ENCODE measurements at regions not wholly inside any gene's neighbourhood (a gene's known extent, or its start where the extent isn't known, plus 50 kb on each side); places are given as distances from the start of the nearest gene placed in this dataset.

DNA sequence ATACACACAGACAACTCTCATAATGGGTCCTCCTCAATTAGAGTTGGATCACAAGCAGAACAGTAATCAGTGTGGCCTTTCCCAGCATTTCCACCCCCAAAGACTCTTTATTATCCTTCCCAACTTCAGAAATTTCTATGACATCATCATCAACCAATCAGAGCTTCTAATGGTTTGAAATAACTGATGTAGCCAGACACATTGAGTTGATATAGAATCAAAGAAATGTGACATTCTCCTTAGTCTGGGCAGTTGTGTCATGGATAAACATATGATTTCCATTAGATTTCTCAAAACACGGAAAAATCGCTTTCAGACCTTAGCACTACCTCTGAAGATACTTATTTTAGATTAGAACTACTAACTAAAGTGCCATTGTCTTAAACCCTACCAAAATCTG is 75.7 kb upstream of the NFIB start:
- DNase-seq: no peak

GRCh38 chr9:14389146-14389545 is 75.2 kb upstream of the NFIB start:
- DNase-seq: no peak

DNA sequence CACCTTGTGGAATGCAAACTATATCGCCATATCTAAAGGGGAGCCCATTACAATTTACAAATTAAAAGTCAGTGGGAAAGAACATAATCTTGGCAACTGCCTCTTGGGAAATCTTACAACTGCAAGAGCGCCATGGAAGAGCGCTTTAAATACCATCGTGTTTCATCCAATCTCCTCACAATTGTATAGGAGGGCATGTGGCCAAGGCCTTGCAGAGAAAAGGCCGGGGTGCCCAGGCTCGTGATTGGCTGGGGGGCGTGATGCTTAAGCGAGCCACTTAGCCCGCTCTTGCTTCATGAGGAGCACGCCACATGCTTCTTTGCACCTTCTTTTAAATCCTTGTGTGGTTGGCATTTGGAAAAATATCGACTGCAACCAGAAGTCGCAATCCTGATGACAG is 69.8 kb upstream of the NFIB start:
- no peak for DNase-seq

- DNase-seq: no peak
These were observed 69.4 kb upstream of the NFIB start for GRCh38 chr9:14383294-14383693.

- DNase-seq: no peak
These were observed 66.3 kb upstream of the NFIB start for GRCh38 chr9:14380061-14380836.

- no peak for DNase-seq
These were observed 65.3 kb upstream of the NFIB start for GRCh38 chr9:14379280-14379679.

- DNase-seq: no peak
These were observed 59.8 kb upstream of the NFIB start for GRCh38 chr9:14373706-14374105.

DNA sequence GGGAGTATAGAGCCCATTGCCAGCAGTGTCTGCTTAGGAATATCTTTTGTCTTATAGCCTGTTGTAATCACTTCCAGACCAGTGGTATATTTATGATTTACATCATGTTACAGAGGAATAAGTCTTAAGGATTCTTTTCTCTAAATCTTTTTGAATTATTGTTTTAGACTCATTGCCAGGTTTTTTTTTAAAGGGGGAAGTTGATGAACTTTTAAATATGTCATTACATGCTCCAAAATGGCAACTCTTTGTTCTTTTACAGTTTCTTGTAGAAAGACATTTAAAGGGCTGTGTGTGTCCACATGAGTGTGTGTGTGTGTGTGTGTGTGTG is 59.4 kb upstream of the NFIB start:
- DNase-seq: no peak

GRCh38 chr9:14372437-14373335 is 58.7 kb upstream of the NFIB start:
- no peak for DNase-seq

- DNase-seq: no peak
These were observed 55.1 kb upstream of the NFIB start for GRCh38 chr9:14369011-14369410.

- DNase-seq: no peak
These were observed 52.1 kb upstream of the NFIB start for GRCh38 chr9:14366076-14366475.

GRCh38 chr9:14365670-14366069 is 51.7 kb upstream of the NFIB start:
- DNase-seq: no peak

Data from CD4-positive, alpha-beta T cell treated with Interleukin-4 for 4 hours (primary cell).